ENCODE measurements at regions not wholly inside any gene's neighbourhood (a gene's known extent, or its start where the extent isn't known, plus 50 kb on each side); places are given as distances from the start of the nearest gene placed in this dataset.

DNA sequence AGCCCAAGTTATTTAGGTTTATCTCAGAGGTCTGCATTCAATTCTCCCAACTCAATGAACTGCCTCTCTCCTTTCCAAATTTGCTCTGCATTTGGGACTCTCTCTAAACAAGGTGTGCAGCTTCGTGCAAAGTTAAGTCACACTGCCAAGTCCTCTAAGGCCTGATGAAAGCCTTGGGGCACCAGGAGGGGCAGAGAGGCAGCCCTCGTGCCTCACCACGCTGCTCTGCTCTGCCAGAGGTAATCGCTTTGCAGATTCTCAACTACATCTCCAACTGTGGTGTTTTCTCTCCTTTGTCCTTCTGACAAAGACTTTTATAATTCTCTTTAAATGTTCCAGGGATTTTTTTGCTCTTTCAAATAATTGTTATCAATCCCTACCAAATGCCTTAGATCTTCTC, 283.0 kb downstream of the MEIS1 start:
- TF ChIP-seq, protein P1, sequence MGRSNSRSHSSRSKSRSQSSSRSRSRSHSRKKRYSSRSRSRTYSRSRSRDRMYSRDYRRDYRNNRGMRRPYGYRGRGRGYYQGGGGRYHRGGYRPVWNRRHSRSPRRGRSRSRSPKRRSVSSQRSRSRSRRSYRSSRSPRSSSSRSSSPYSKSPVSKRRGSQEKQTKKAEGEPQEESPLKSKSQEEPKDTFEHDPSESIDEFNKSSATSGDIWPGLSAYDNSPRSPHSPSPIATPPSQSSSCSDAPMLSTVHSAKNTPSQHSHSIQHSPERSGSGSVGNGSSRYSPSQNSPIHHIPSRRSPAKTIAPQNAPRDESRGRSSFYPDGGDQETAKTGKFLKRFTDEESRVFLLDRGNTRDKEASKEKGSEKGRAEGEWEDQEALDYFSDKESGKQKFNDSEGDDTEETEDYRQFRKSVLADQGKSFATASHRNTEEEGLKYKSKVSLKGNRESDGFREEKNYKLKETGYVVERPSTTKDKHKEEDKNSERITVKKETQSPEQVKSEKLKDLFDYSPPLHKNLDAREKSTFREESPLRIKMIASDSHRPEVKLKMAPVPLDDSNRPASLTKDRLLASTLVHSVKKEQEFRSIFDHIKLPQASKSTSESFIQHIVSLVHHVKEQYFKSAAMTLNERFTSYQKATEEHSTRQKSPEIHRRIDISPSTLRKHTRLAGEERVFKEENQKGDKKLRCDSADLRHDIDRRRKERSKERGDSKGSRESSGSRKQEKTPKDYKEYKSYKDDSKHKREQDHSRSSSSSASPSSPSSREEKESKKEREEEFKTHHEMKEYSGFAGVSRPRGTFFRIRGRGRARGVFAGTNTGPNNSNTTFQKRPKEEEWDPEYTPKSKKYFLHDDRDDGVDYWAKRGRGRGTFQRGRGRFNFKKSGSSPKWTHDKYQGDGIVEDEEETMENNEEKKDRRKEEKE (IDR thresholded peaks at IDR 0.05), result no peak
- no peak for TF ChIP-seq RCOR1 (conservative IDR thresholded peaks at IDR 0.05; ENCODE audit: low read depth, low read length)

All from GM12878 (cell line).